A673 (cell line): ENCODE measurements at regions not wholly inside any gene's neighbourhood (a gene's known extent, or its start where the extent isn't known, plus 50 kb on each side); places are given as distances from the start of the nearest gene placed in this dataset.

ENCODE experiments used
- BruUV-seq: library from RNA; stranded (reverse); fragments of 400-500 nt; replicated peaks from 2 replicates; lab custom pipeline; 2021; lab: Mats Ljungman, UMichigan
- CTCF ChIA-PET: fragments of 300-600 bp; sonication (Branson Sonifier 250); formaldehyde crosslinking; loops from one replicate; lab custom pipeline; 2022; ENCODE audit warnings: antibody characterized with exemption; lab: Charles Lee
- POLR2A ChIA-PET: fragments of 300-600 bp; sonication (Branson Sonifier 250); formaldehyde crosslinking; loops from one replicate; lab custom pipeline; 2022; ENCODE audit warnings: antibody characterized with exemption; ENCODE audit not compliant: low non-redundant PET; lab: Charles Lee
- DNase-seq: peaks from one replicate; pipeline ENCODE4 v3.0.0-alpha.2; 2015; ENCODE audit warnings: low spot score
- H3K27ac ChIP-seq: fragments of 200-600 bp; sonication (generic); 2 replicates; pipeline ENCODE4 v1.5.1; 2016; ENCODE audit warnings: mixed run types, low read depth, mild to moderate bottlenecking, mixed read lengths, antibody characterized with exemption, low read length; ENCODE audit not compliant: poor library complexity, severe bottlenecking
- H3K27me3 ChIP-seq: fragments of 200-600 bp; sonication (generic); replicated peaks from 2 replicates; pipeline ENCODE4 v1.6.1; 2017; ENCODE audit warnings: mixed run types, low read depth, mild to moderate bottlenecking, mixed read lengths, antibody characterized with exemption, low read length; ENCODE audit not compliant: insufficient read depth, poor library complexity
- H3K36me3 ChIP-seq: fragments of 200-600 bp; sonication (generic); 2 replicates; pipeline ENCODE4 v1.6.1; 2016; ENCODE audit warnings: mixed run types, mild to moderate bottlenecking, mixed read lengths, antibody characterized with exemption, low read length; ENCODE audit not compliant: insufficient read depth, poor library complexity, severe bottlenecking
- H3K4me1 ChIP-seq: fragments of 200-600 bp; sonication (generic); 2 replicates; pipeline ENCODE4 v1.6.1; 2017; ENCODE audit warnings: mixed run types, mild to moderate bottlenecking, mixed read lengths, antibody characterized with exemption, low read length; ENCODE audit not compliant: insufficient read depth, poor library complexity, severe bottlenecking
- H3K4me3 ChIP-seq: fragments of 200-600 bp; sonication (generic); 2 replicates; pipeline ENCODE4 v1.5.1; 2016; ENCODE audit warnings: low read depth, mixed run types, mild to moderate bottlenecking, mixed read lengths, low read length; ENCODE audit not compliant: poor library complexity, severe bottlenecking
- H3K9me3 ChIP-seq: fragments of 200-600 bp; sonication (generic); 2 replicates; pipeline ENCODE4 v1.6.1; 2016; ENCODE audit warnings: mixed run types, low read depth, mild to moderate bottlenecking, mixed read lengths, antibody characterized with exemption, low read length; ENCODE audit not compliant: poor library complexity, severe bottlenecking
- CTCF ChIP-seq: fragments of 300-800, 200-600 bp; sonication (generic); conservative IDR thresholded peaks from 2 replicates; pipeline ENCODE4 v1.5.1; 2017; ENCODE audit warnings: low read depth, mild to moderate bottlenecking, antibody characterized with exemption, low read length, moderate library complexity, mixed read lengths
- EZH2 ChIP-seq: fragments of 200-600 bp; sonication (generic); IDR thresholded peaks from 2 replicates; pipeline ENCODE4 v1.6.1; 2017; ENCODE audit warnings: borderline replicate concordance, low read depth, mild to moderate bottlenecking, mixed read lengths, antibody characterized with exemption, low read length; ENCODE audit not compliant: poor library complexity, severe bottlenecking
- intact Hi-C: fragments of 100-400 bp; cut with micrococcal nuclease; formaldehyde crosslinking; loops from one replicate; pipeline ENCODE4 v1.10.0; 2022; ENCODE audit not compliant: unreplicated experiment

- H3K27ac ChIP-seq: no peak overlapping the region
- no peak overlapping the region for H3K4me3 ChIP-seq
- DNase-seq: no peak
- ChIA-PET CTCF (no interaction called here), POLR2A (no interaction called here)
- H3K4me1 ChIP-seq: no peaks in the 10 kb centered on the region
- no peaks in the 10 kb centered on the region for H3K9me3 ChIP-seq
- TF ChIP-seq EZH2 (no peak), CTCF (no peak)
- no TSS peak for BruUV-seq
- no peaks in the 10 kb centered on the region for H3K36me3 ChIP-seq
- no peaks in the 10 kb centered on the region for H3K27me3 ChIP-seq
- intact Hi-C loops: no loop called here
These were observed 98.8 kb upstream of the SEMA6A start for GRCh38 chr5:116673453-116673852.

GRCh38 chr5:116672203-116672602, 97.6 kb upstream of the SEMA6A start:
- H3K27ac ChIP-seq: no peak overlapping the region
- H3K4me3 ChIP-seq: no peak overlapping the region
- no TSS peak for BruUV-seq
- ChIA-PET POLR2A (interaction anchor here (0.7 kb wide), 1 partner anchor 75 kb away, joined by 4 read pairs; no protein-coding TSS in a partner anchor), CTCF (no interaction called here)
- no peaks in the 10 kb centered on the region for H3K27me3 ChIP-seq
- intact Hi-C loops: no loop called here
- H3K4me1 ChIP-seq: no peaks in the 10 kb centered on the region
- H3K36me3 ChIP-seq: no peaks in the 10 kb centered on the region
- DNase-seq: no peak
- H3K9me3 ChIP-seq: no peaks in the 10 kb centered on the region
- TF ChIP-seq EZH2 (no peak), CTCF (no peak)

- TF ChIP-seq CTCF (no peak), EZH2 (no peak)
- no peak for DNase-seq
These were observed 96.7 kb upstream of the SEMA6A start for GRCh38 chr5:116671211-116671736.

More at GRCh38 chr5:116671211-116671736, 96.7 kb upstream of the SEMA6A start:
- Histone ChIP-seq H3K36me3 (no peaks in the 10 kb centered on the region), H3K27me3 (no peaks in the 10 kb centered on the region), H3K4me3 (no peak overlapping the region), H3K4me1 (no peaks in the 10 kb centered on the region), H3K9me3 (no peaks in the 10 kb centered on the region), H3K27ac (no peak overlapping the region)
- POLR2A ChIA-PET: no interaction called here
- CTCF ChIA-PET: no interaction called here
- BruUV-seq: no TSS peak
- intact Hi-C loops: no loop called here
